ENCODE measurements at regions not wholly inside any gene's neighbourhood (a gene's known extent, or its start where the extent isn't known, plus 50 kb on each side); places are given as distances from the start of the nearest gene placed in this dataset.

DNA sequence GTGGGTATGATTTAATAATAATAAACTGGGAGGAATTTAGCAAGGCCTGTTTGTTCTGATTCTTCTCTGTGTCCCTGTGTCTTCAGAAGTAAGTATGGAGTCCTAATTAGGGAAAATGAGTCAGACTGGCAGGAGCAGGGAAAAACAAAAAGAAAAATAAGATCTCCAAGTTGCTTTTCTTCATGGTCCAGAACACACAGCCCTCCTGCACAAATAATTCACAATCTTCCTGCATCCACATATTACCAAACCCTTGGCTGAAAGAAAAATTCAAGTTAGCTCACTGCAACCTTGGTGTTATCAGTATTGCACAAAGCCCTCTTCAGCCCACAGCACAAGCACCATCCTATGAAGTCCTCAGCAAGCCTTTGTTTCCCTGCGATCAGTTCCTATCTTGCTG lies 142.0 kb upstream of the LAMA2 start:
- 100% methylated on average over 1 of the region's 1 CpG for WGBS, 2 donors (ENCODE audit: low coverage in 1 of 2)
- TF ChIP-seq EP300 (IDR thresholded peaks at IDR 0.05) = no peak
- TF ChIP-seq POLR2AphosphoS5 (IDR thresholded peaks at IDR 0.05) = no peak
- no peak for TF ChIP-seq POLR2A (IDR thresholded peaks at IDR 0.05)
- TF ChIP-seq, protein P1, sequence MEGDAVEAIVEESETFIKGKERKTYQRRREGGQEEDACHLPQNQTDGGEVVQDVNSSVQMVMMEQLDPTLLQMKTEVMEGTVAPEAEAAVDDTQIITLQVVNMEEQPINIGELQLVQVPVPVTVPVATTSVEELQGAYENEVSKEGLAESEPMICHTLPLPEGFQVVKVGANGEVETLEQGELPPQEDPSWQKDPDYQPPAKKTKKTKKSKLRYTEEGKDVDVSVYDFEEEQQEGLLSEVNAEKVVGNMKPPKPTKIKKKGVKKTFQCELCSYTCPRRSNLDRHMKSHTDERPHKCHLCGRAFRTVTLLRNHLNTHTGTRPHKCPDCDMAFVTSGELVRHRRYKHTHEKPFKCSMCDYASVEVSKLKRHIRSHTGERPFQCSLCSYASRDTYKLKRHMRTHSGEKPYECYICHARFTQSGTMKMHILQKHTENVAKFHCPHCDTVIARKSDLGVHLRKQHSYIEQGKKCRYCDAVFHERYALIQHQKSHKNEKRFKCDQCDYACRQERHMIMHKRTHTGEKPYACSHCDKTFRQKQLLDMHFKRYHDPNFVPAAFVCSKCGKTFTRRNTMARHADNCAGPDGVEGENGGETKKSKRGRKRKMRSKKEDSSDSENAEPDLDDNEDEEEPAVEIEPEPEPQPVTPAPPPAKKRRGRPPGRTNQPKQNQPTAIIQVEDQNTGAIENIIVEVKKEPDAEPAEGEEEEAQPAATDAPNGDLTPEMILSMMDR (IDR thresholded peaks at IDR 0.05) = no peak
- no peak for ATAC-seq
- no peaks in the 10 kb centered on the region for H3K36me3 ChIP-seq
- H3K27me3 ChIP-seq = no peaks in the 10 kb centered on the region
- no peak overlapping the region for H3K4me3 ChIP-seq
- no peaks in the 10 kb centered on the region for H3K4me1 ChIP-seq
- no peak overlapping the region for H3K27ac ChIP-seq
- H3K9me3 ChIP-seq = peaks cover 0 to 6% (median 0%) of the 10 kb centered on the region in 3 donors

DNA sequence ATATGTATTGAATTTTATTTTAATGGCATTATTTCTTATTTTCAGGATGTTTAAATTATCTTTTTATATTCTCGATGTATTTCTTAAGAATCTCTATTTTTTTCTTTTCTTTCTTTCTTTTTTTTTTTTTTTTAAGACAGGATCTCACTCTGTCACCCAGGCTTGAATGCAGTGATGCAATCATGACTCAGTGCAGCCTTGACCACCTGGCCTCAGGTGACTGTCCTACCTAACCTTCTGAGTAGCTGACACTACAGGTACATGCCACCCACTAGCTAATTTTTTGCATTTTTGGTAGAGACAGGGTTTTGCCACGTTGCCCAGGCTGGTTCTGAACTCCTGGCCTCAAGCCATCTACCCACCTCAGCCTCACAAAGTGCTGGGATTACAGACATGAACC lies 143.8 kb upstream of the LAMA2 start:
- no peak overlapping the region for H3K4me3 ChIP-seq
- no peak overlapping the region for H3K27ac ChIP-seq
- TF ChIP-seq POLR2AphosphoS5 (IDR thresholded peaks at IDR 0.05) (no peak), POLR2A (IDR thresholded peaks at IDR 0.05) (no peak), EP300 (IDR thresholded peaks at IDR 0.05) (no peak)
- TF ChIP-seq, protein P1 (IDR thresholded peaks at IDR 0.05) = no peak
- H3K36me3 ChIP-seq = no peaks in the 10 kb centered on the region
- no peaks in the 10 kb centered on the region for H3K4me1 ChIP-seq
- peaks cover 0 to 6% (median 0%) of the 10 kb centered on the region in 3 donors for H3K9me3 ChIP-seq
- WGBS, 2 donors (ENCODE audit: low coverage in 1 of 2) = 81% methylated on average over 2 of the region's 2 CpGs; no CpG with 5 or more reads in 1 of the 2 donors
- H3K27me3 ChIP-seq = no peaks in the 10 kb centered on the region
- ATAC-seq = no peak

DNA sequence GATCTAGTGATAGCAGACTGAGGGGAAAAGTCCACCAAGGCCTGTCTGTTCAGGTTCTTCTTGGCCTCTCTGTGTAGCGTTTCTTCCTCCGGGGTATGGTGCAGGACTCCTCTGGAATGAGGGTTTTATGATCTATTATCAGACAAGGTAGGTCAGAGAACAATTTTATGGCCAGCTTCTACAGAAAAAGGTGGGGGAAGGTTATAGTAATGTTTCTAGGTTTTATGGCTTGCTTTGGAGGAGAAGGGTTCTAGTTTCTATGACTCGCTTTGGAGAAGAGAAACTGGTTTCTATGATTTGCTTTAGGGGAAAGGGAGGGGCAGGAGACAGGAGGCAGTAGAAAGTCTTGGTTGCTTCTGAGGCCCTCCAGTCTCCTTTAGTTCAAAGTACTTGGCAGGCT lies 144.8 kb upstream of the LAMA2 start:
- ATAC-seq = no peak
- no peaks in the 10 kb centered on the region for H3K4me1 ChIP-seq
- H3K4me3 ChIP-seq = no peak overlapping the region
- WGBS, 2 donors (ENCODE audit: low coverage in 1 of 2) = 88 to 100% methylated on average over 3 of the region's 3 CpGs
- TF ChIP-seq POLR2AphosphoS5 (IDR thresholded peaks at IDR 0.05) = no peak
- no peak for TF ChIP-seq EP300 (IDR thresholded peaks at IDR 0.05)
- TF ChIP-seq POLR2A (IDR thresholded peaks at IDR 0.05) = no peak
- TF ChIP-seq, protein P1 (IDR thresholded peaks at IDR 0.05) = no peak
- H3K36me3 ChIP-seq = no peaks in the 10 kb centered on the region
- no peaks in the 10 kb centered on the region for H3K27me3 ChIP-seq
- peaks cover 0 to 6% (median 0%) of the 10 kb centered on the region in 3 donors for H3K9me3 ChIP-seq
- H3K27ac ChIP-seq = no peak overlapping the region

DNA sequence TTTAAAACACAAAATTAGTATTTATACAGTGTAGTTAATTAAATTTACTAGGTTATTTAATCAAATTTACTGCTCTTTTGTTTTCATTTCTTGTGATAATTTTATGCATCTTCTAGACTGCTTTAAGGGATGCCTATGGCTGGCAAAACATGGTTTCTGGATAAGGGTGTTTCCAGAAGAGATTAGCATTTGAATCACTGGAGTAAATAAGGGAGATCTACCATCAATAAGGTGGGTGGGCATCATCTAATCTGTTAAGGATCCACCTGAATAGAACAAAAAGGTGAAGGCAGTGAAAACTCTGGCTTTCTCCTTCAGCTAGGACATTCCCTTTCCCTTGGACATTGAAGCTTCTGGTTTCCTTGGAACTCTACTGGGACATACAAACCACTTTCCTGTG lies 146.2 kb upstream of the LAMA2 start:
- H3K36me3 ChIP-seq = no peaks in the 10 kb centered on the region
- TF ChIP-seq POLR2AphosphoS5 (IDR thresholded peaks at IDR 0.05) (no peak), EP300 (IDR thresholded peaks at IDR 0.05) (no peak), POLR2A (IDR thresholded peaks at IDR 0.05) (no peak)
- TF ChIP-seq, protein P1 (IDR thresholded peaks at IDR 0.05) = no peak
- no peaks in the 10 kb centered on the region for H3K9me3 ChIP-seq
- H3K4me1 ChIP-seq = no peaks in the 10 kb centered on the region
- H3K4me3 ChIP-seq = no peak overlapping the region
- H3K27me3 ChIP-seq = no peaks in the 10 kb centered on the region
- no peak for ATAC-seq
- no peak overlapping the region for H3K27ac ChIP-seq

DNA sequence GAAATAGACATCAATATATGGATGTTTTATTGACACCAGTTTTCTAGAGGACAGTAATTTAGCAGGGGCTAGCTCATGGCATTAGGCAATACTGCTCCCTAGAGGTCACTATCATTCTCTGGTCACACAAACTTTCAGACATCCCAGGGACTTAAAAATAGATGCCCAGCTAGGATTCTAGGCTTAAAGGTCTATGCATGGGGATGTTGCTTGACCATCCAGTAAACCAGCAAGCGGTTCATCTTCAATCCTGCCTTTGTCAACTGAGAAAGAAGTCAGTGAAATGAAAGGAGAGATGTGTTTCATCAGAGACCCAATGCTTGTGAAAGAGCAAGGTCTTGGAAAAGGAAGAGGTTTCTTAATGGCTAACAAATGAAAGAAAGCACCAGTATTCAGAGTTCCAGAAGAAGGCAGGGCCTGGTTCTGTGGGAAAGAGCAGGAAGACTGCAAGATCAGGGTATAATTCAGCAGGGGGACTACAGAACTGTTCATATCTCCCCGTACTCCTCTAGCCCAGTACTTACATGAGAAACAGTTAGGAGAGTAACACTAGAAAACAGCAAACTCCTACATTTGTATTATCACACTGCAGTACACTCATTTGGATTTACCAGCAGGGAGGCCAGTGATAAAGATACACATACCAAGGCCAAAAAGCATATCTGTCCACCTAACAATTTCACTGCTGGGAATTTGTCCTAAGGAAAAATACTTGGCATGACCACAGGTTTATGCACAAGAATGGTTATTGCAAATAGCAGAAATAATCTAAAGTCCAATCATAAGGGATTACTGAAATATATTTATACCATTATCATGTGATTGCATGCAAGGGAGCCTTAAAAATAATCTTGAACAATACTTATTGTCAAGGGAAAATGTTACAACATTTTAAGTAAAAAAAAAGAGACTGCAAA lies 151.4 kb upstream of the LAMA2 start:
- Histone ChIP-seq H3K9me3 (no peaks in the 10 kb centered on the region), H3K36me3 (no peaks in the 10 kb centered on the region), H3K4me1 (no peaks in the 10 kb centered on the region), H3K4me3 (no peak overlapping the region), H3K27me3 (no peaks in the 10 kb centered on the region), H3K27ac (no peak overlapping the region)
- TF ChIP-seq POLR2A (IDR thresholded peaks at IDR 0.05) = no peak
- TF ChIP-seq, protein P1 (IDR thresholded peaks at IDR 0.05) = peak in 3 of 4 experiments; percentile 17 to 57 (median 21)
- WGBS, 2 donors (ENCODE audit: low coverage in 1 of 2) = 82 to 83% methylated on average over 2 of the region's 2 CpGs
- ATAC-seq = peak; percentile 59
